ENCODE measurements at regions not wholly inside any gene's neighbourhood (a gene's known extent, or its start where the extent isn't known, plus 50 kb on each side); places are given as distances from the start of the nearest gene placed in this dataset.

DNA sequence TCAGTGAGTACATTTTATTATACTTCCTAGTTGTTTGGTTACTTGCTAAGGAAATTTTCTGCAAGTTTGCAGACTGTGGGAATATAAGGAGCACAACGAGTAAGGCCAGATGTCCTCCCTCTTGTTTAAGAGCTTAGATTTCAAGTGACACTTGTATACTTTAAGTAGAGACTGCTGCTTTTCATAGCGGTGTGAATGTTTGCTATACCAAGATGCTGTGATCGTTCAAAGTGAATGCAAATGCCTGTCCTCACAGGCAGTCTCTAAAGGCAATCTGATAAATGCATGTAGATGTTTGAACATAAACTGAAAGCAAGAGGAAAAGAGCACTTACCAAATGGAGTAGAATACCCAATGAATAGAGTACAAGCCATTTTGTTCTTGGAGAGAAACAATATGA lies 226.4 kb downstream of the NRIP1 start:
- TF ChIP-seq EP300 (IDR thresholded peaks at IDR 0.05): no peak
- no peak for TF ChIP-seq POLR2AphosphoS5 (IDR thresholded peaks at IDR 0.05)
- no peak for TF ChIP-seq CTCF (IDR thresholded peaks at IDR 0.05)
